ENCODE measurements at regions not wholly inside any gene's neighbourhood (a gene's known extent, or its start where the extent isn't known, plus 50 kb on each side); places are given as distances from the start of the nearest gene placed in this dataset.
A peak's percentile ranks its signal among the peaks of the same experiment; 100 is the strongest.

DNA sequence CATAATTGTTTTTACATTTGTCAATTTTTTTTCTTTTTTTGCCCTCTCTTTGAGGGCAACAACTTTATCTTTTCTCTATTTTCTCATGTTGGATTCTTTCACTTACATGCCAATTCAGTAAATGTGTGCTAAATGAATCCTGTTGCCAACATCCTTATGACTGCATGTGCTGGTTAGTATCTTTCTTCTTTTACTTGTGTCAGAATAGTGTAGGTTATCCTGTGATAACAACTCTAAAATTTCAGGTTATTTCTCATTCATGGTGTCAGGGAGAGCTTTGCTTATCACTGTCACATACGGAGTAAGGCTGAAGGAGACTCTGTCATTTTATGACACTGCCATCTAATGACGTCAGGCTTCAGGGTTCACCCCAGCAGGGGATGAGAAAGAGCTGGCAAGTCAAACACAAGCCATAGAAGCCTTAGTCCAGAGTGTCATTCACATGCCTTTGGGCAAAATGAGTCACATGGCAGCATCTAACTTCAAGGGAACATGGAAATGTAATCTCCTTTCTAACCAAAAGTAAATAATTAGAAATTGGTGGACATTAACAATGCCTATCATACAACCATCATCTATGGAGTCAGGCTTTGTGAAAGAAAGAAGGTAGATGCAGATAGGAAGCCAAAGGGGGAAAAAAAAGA is 242.5 kb upstream of the ATP2B1 start:
- no peaks in the 10 kb centered on the region for H3K9me3 ChIP-seq
- no peak overlapping the region for H3K4me3 ChIP-seq
- peaks cover 0 to 27% of the 10 kb centered on the region in 2 donors for H3K4me1 ChIP-seq
- H3K36me3 ChIP-seq = no peaks in the 10 kb centered on the region
- no peak for DNase-seq (ENCODE audit: low spot score)
- no peaks in the 10 kb centered on the region for H3K27me3 ChIP-seq
- H3K27ac ChIP-seq = no peak overlapping the region
- TF ChIP-seq, protein P1, sequence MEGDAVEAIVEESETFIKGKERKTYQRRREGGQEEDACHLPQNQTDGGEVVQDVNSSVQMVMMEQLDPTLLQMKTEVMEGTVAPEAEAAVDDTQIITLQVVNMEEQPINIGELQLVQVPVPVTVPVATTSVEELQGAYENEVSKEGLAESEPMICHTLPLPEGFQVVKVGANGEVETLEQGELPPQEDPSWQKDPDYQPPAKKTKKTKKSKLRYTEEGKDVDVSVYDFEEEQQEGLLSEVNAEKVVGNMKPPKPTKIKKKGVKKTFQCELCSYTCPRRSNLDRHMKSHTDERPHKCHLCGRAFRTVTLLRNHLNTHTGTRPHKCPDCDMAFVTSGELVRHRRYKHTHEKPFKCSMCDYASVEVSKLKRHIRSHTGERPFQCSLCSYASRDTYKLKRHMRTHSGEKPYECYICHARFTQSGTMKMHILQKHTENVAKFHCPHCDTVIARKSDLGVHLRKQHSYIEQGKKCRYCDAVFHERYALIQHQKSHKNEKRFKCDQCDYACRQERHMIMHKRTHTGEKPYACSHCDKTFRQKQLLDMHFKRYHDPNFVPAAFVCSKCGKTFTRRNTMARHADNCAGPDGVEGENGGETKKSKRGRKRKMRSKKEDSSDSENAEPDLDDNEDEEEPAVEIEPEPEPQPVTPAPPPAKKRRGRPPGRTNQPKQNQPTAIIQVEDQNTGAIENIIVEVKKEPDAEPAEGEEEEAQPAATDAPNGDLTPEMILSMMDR (IDR thresholded peaks at IDR 0.05) = no peak

DNA sequence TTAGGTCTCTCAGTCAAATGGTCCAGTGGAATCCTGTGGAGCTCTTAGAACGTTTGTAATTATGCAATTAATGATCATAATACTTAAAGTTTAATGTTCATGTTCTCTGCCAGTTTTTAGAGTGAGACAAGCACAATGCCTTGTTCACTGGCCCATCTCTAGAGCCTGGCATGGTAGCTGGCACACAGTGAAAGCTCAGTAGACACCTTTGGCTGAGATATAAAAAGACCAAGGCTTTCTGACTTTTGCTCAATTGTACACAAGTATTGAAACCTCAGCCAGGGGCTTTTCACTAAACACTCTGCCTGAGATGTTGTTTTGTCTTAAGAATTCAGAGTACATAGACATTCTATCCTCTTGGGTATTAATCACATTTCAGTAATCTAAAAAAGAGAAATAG is 241.8 kb upstream of the ATP2B1 start:
- no peak overlapping the region for H3K4me3 ChIP-seq
- H3K27me3 ChIP-seq = no peaks in the 10 kb centered on the region
- H3K9me3 ChIP-seq = no peaks in the 10 kb centered on the region
- peaks cover 0 to 27% of the 10 kb centered on the region in 2 donors for H3K4me1 ChIP-seq
- TF ChIP-seq, protein P1 (IDR thresholded peaks at IDR 0.05) = no peak
- H3K36me3 ChIP-seq = no peaks in the 10 kb centered on the region
- peak overlapping the region in 1 of 2 donors; percentile 15 for H3K27ac ChIP-seq
- DNase-seq (ENCODE audit: low spot score) = no peak

DNA sequence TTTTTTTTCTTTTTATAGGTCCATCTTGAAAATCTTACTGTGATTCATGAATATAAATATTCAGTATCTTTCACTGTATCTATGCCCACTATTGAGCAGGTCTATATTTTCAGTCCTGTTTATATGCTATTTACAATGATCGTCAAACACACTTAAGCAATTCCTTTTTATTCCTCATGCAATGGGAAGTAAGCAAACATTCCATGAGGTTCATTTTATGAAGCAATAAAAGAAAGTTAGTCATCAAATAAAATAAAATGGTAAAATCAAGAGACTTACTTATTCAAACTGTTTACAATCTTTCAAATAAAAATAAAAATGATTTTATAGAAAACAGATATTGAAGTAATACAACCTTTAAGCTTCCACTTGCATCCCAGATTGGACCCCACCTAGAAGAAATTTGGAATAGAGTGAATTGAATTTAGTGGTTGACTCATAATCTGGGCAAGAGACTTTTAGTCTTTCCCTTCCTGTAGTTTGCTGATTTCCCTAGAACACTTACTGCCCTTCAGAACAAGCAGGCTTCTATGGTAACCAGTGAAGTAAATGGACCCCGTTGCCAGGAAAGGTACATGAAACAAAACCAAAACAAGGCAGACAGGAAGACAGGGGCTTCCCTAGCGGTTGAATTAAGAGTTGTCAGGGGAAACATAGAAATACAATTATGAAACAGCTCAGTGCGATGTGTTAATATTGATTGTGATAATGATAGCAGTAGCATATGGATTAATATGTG is 241.0 kb upstream of the ATP2B1 start:
- no peak for DNase-seq (ENCODE audit: low spot score)
- H3K4me3 ChIP-seq = no peak overlapping the region
- no peaks in the 10 kb centered on the region for H3K27me3 ChIP-seq
- no peaks in the 10 kb centered on the region for H3K36me3 ChIP-seq
- peak overlapping the region in 1 of 2 donors; percentile 15 for H3K27ac ChIP-seq
- no peaks in the 10 kb centered on the region for H3K9me3 ChIP-seq
- TF ChIP-seq, protein P1 (IDR thresholded peaks at IDR 0.05) = no peak
- peaks cover 0 to 27% of the 10 kb centered on the region in 2 donors for H3K4me1 ChIP-seq

DNA sequence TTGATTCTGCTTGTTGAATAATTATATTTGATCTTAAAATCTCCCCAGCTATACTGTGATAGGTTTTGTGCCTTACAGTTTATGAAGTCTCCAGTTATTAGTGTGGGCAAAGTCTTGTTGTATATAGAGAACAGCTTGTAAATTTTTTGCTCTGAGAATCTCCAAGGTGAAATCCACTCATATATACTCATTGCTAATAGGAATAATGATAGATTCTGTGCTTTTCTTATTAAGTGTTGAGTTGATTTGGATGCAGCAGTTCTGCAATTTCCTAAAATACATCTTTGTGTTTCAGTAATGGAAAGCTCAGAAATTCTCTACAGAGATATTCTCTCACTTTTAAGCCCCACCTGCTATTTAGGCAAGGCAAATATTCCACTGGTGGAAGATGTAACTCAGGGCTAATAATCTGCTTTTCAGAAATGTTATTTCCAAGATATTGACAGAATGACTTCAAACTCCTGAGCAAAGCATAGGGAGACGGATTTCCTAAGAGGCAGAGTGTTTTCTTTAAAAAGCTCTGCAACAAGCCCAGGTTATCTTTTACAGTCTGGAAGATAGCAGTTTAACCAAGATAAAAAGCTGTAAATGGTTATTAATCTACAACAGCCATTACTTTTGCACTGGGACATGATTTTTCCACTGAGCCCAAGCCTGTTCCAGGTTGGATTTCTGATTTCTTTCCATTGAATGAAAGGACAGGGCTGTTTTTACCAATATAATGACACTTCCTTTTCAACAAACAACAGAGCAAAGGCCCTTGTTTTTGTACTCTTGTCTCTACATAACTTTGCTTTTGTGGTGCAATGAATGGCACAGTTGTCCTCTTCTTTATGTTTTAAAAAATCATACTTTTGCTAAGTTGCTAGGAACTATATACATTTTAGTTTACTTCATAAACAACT is 239.9 kb upstream of the ATP2B1 start:
- peaks cover 0 to 27% of the 10 kb centered on the region in 2 donors for H3K4me1 ChIP-seq
- DNase-seq (ENCODE audit: low spot score) = no peak
- no peaks in the 10 kb centered on the region for H3K9me3 ChIP-seq
- H3K27ac ChIP-seq = peak overlapping the region in 1 of 2 donors; percentile 30
- H3K36me3 ChIP-seq = no peaks in the 10 kb centered on the region
- no peaks in the 10 kb centered on the region for H3K27me3 ChIP-seq
- no peak overlapping the region for H3K4me3 ChIP-seq
- TF ChIP-seq, protein P1 (IDR thresholded peaks at IDR 0.05) = no peak

GRCh38 chr12:89947437-89948270 is 239.0 kb upstream of the ATP2B1 start:
- Histone ChIP-seq H3K27me3 (no peaks in the 10 kb centered on the region), H3K4me3 (no peak overlapping the region), H3K27ac (peak overlapping the region in 1 of 2 donors; percentile 31), H3K4me1 (peaks cover 0 to 27% of the 10 kb centered on the region in 2 donors), H3K9me3 (no peaks in the 10 kb centered on the region), H3K36me3 (no peaks in the 10 kb centered on the region)
- TF ChIP-seq, protein P1 (IDR thresholded peaks at IDR 0.05) = no peak
- DNase-seq (ENCODE audit: low spot score) = no peak

All from right atrium auricular region (tissue), 2 donors.